ENCODE measurements at regions not wholly inside any gene's neighbourhood (a gene's known extent, or its start where the extent isn't known, plus 50 kb on each side); places are given as distances from the start of the nearest gene placed in this dataset.

DNA sequence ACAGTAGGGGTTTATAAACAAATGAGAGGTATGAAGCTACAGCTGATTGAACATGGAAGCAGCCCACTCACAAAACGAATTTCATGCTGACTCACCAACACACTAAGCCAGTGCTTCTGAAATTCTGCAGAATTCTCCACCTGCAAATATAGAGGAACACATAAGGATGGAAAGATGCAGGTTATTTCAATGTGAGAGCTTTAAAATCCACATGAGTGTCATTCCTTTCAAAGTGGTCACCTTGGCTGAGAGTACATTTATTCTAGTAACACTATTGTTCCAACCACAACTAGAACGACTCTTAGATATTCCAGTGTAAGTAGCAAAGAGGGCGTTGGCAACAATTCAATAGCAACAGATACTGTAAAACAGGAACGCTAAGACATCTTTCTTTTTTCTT, 189.9 kb upstream of the TSC22D2 start:
- TF ChIP-seq, protein P1, sequence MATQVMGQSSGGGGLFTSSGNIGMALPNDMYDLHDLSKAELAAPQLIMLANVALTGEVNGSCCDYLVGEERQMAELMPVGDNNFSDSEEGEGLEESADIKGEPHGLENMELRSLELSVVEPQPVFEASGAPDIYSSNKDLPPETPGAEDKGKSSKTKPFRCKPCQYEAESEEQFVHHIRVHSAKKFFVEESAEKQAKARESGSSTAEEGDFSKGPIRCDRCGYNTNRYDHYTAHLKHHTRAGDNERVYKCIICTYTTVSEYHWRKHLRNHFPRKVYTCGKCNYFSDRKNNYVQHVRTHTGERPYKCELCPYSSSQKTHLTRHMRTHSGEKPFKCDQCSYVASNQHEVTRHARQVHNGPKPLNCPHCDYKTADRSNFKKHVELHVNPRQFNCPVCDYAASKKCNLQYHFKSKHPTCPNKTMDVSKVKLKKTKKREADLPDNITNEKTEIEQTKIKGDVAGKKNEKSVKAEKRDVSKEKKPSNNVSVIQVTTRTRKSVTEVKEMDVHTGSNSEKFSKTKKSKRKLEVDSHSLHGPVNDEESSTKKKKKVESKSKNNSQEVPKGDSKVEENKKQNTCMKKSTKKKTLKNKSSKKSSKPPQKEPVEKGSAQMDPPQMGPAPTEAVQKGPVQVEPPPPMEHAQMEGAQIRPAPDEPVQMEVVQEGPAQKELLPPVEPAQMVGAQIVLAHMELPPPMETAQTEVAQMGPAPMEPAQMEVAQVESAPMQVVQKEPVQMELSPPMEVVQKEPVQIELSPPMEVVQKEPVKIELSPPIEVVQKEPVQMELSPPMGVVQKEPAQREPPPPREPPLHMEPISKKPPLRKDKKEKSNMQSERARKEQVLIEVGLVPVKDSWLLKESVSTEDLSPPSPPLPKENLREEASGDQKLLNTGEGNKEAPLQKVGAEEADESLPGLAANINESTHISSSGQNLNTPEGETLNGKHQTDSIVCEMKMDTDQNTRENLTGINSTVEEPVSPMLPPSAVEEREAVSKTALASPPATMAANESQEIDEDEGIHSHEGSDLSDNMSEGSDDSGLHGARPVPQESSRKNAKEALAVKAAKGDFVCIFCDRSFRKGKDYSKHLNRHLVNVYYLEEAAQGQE (IDR thresholded peaks at IDR 0.05; ENCODE audit: insufficient read depth in 1 of 2, low read depth in 2 of 2, low read length in 2 of 2) = no peak
- TF ChIP-seq POLR2AphosphoS5 (IDR thresholded peaks at IDR 0.05; ENCODE audit: low read depth, low read length) (no peak), SIN3A (IDR thresholded peaks at IDR 0.05; ENCODE audit: borderline replicate concordance, insufficient read depth, low read length) (no peak), TAF1 (IDR thresholded peaks at IDR 0.05; ENCODE audit: borderline replicate concordance, insufficient read depth, low read length) (no peak), FOXP2 (optimal IDR thresholded peaks at IDR 0.05; ENCODE audit: borderline replicate concordance, extremely low read depth, extremely low read length, insufficient read depth) (no peak)

Measured in PFSK-1 (cell line).